ENCODE measurements at regions not wholly inside any gene's neighbourhood (a gene's known extent, or its start where the extent isn't known, plus 50 kb on each side); places are given as distances from the start of the nearest gene placed in this dataset.

GRCh38 chrX:25288676-25289075 lies 272.9 kb upstream of the ARX start:
- H4K20me1 ChIP-seq (ENCODE audit: insufficient read depth, poor library complexity, severe bottlenecking), result no peaks in the 10 kb centered on the region
- H3K27ac ChIP-seq, result no peak overlapping the region
- TF ChIP-seq EZH2 (IDR thresholded peaks at IDR 0.05; ENCODE audit: borderline replicate concordance), result no peak
- no peak for TF ChIP-seq CTCF (IDR thresholded peaks at IDR 0.05; ENCODE audit: poor library complexity)
- TF ChIP-seq EZH2phosphoT487 (IDR thresholded peaks at IDR 0.05; ENCODE audit: low read depth, severe bottlenecking, unreplicated experiment), result no peak
- H3K4me1 ChIP-seq (ENCODE audit: insufficient read depth), result no peaks in the 10 kb centered on the region
- H2AFZ ChIP-seq, result no peak overlapping the region
- DNase-seq (ENCODE audit: low spot score), result no peak
- no peaks in the 10 kb centered on the region for H3K9me3 ChIP-seq (ENCODE audit: low read depth)
- WGBS (ENCODE audit: low lambda C conversion rate, missing lambda C conversion rate), result 64% methylated on average over 1 of the region's 1 CpG
- no peaks in the 10 kb centered on the region for H3K9me2 ChIP-seq (replicated peaks; ENCODE audit: insufficient read depth)
- H3K4me3 ChIP-seq, result no peak overlapping the region
- no peak overlapping the region for H3K4me2 ChIP-seq
- H3K79me2 ChIP-seq, result no peaks in the 10 kb centered on the region
- H3K27me3 ChIP-seq, result no peaks in the 10 kb centered on the region
- H3K36me3 ChIP-seq (replicated peaks; ENCODE audit: insufficient read depth, low read depth), result no peaks in the 10 kb centered on the region

- H3K4me2 ChIP-seq, result no peak overlapping the region
- H3K9me2 ChIP-seq (replicated peaks; ENCODE audit: insufficient read depth), result no peaks in the 10 kb centered on the region
- no peaks in the 10 kb centered on the region for H3K36me3 ChIP-seq (replicated peaks; ENCODE audit: insufficient read depth, low read depth)
- DNase-seq (ENCODE audit: low spot score), result no peak
- H3K27me3 ChIP-seq, result no peaks in the 10 kb centered on the region
- H3K4me3 ChIP-seq, result no peak overlapping the region
- no peaks in the 10 kb centered on the region for H3K4me1 ChIP-seq (ENCODE audit: insufficient read depth)
- no peaks in the 10 kb centered on the region for H4K20me1 ChIP-seq (ENCODE audit: insufficient read depth, poor library complexity, severe bottlenecking)
- no peaks in the 10 kb centered on the region for H3K79me2 ChIP-seq
- H3K9me3 ChIP-seq (ENCODE audit: low read depth), result no peaks in the 10 kb centered on the region
- no peak overlapping the region for H3K27ac ChIP-seq
- TF ChIP-seq CTCF (IDR thresholded peaks at IDR 0.05; ENCODE audit: poor library complexity), result no peak
- no peak for TF ChIP-seq EZH2 (IDR thresholded peaks at IDR 0.05; ENCODE audit: borderline replicate concordance)
- no peak for TF ChIP-seq EZH2phosphoT487 (IDR thresholded peaks at IDR 0.05; ENCODE audit: low read depth, severe bottlenecking, unreplicated experiment)
- WGBS (ENCODE audit: low lambda C conversion rate, missing lambda C conversion rate), result 79% methylated on average over 1 of the region's 1 CpG
- H2AFZ ChIP-seq, result no peak overlapping the region
These were observed 271.8 kb upstream of the ARX start for GRCh38 chrX:25287521-25287920.

GRCh38 chrX:25285598-25285997 lies 269.8 kb upstream of the ARX start:
- Histone ChIP-seq H2AFZ (no peak overlapping the region), H3K36me3 (replicated peaks; ENCODE audit: insufficient read depth, low read depth) (no peaks in the 10 kb centered on the region), H3K4me3 (no peak overlapping the region), H3K4me1 (ENCODE audit: insufficient read depth) (no peaks in the 10 kb centered on the region), H3K27me3 (no peaks in the 10 kb centered on the region), H3K79me2 (no peaks in the 10 kb centered on the region), H3K9me3 (ENCODE audit: low read depth) (no peaks in the 10 kb centered on the region), H3K4me2 (no peak overlapping the region), H3K9me2 (replicated peaks; ENCODE audit: insufficient read depth) (no peaks in the 10 kb centered on the region), H3K27ac (no peak overlapping the region), H4K20me1 (ENCODE audit: insufficient read depth, poor library complexity, severe bottlenecking) (no peaks in the 10 kb centered on the region)
- TF ChIP-seq CTCF (IDR thresholded peaks at IDR 0.05; ENCODE audit: poor library complexity) (no peak), EZH2 (IDR thresholded peaks at IDR 0.05; ENCODE audit: borderline replicate concordance) (no peak), EZH2phosphoT487 (IDR thresholded peaks at IDR 0.05; ENCODE audit: low read depth, severe bottlenecking, unreplicated experiment) (no peak)
- no peak for DNase-seq (ENCODE audit: low spot score)
- 89% methylated on average over 4 of the region's 4 CpGs for WGBS (ENCODE audit: low lambda C conversion rate, missing lambda C conversion rate)

- H3K9me2 ChIP-seq (replicated peaks; ENCODE audit: insufficient read depth), result no peaks in the 10 kb centered on the region
- no peaks in the 10 kb centered on the region for H3K4me1 ChIP-seq (ENCODE audit: insufficient read depth)
- H3K27ac ChIP-seq, result no peak overlapping the region
- no peaks in the 10 kb centered on the region for H3K27me3 ChIP-seq
- no peak for DNase-seq (ENCODE audit: low spot score)
- 64% methylated on average over 1 of the region's 1 CpG for WGBS (ENCODE audit: low lambda C conversion rate, missing lambda C conversion rate)
- H3K4me3 ChIP-seq, result no peak overlapping the region
- H3K9me3 ChIP-seq (ENCODE audit: low read depth), result no peaks in the 10 kb centered on the region
- no peaks in the 10 kb centered on the region for H4K20me1 ChIP-seq (ENCODE audit: insufficient read depth, poor library complexity, severe bottlenecking)
- H3K79me2 ChIP-seq, result no peaks in the 10 kb centered on the region
- no peak overlapping the region for H3K4me2 ChIP-seq
- H3K36me3 ChIP-seq (replicated peaks; ENCODE audit: insufficient read depth, low read depth), result no peaks in the 10 kb centered on the region
- no peak overlapping the region for H2AFZ ChIP-seq
- TF ChIP-seq EZH2 (IDR thresholded peaks at IDR 0.05; ENCODE audit: borderline replicate concordance) (no peak), CTCF (IDR thresholded peaks at IDR 0.05; ENCODE audit: poor library complexity) (no peak), EZH2phosphoT487 (IDR thresholded peaks at IDR 0.05; ENCODE audit: low read depth, severe bottlenecking, unreplicated experiment) (no peak)
These were observed 263.7 kb upstream of the ARX start for GRCh38 chrX:25279510-25279909.
